ENCODE measurements at regions not wholly inside any gene's neighbourhood (a gene's known extent, or its start where the extent isn't known, plus 50 kb on each side); places are given as distances from the start of the nearest gene placed in this dataset.
"Not testable (repeated sequence)": the region's sequence is repeated elsewhere in the genome, so short reads cannot be mapped to it uniquely, and the experiment has no call there.

- TF ChIP-seq CSRNP3 (CRISPR knock-in tag; IDR thresholded peaks at IDR 0.05) (no peak), ZC3H10 (CRISPR knock-in tag; IDR thresholded peaks at IDR 0.05) (no peak), ZNF565 (CRISPR knock-in tag; conservative IDR thresholded peaks at IDR 0.05; ENCODE audit: low read depth) (no peak), ISL1 (CRISPR knock-in tag; IDR thresholded peaks at IDR 0.05) (no peak), CREB5 (CRISPR knock-in tag; IDR thresholded peaks at IDR 0.05; ENCODE audit: low read depth) (no peak), ZFP3 (CRISPR knock-in tag; IDR thresholded peaks at IDR 0.05) (no peak), GLIS3 (CRISPR knock-in tag; IDR thresholded peaks at IDR 0.05) (no peak), PATZ1 (CRISPR knock-in tag; IDR thresholded peaks at IDR 0.05; ENCODE audit: borderline replicate concordance) (no peak), POU6F1 (CRISPR knock-in tag; IDR thresholded peaks at IDR 0.05; ENCODE audit: borderline replicate concordance, low read depth) (no peak), TCF4 (CRISPR knock-in tag; IDR thresholded peaks at IDR 0.05; ENCODE audit: borderline replicate concordance) (no peak), BACH2 (CRISPR knock-in tag; IDR thresholded peaks at IDR 0.05; ENCODE audit: borderline replicate concordance) (no peak), OSR1 (CRISPR knock-in tag; IDR thresholded peaks at IDR 0.05) (no peak)
- ATAC-seq = no peak
Observed at GRCh38 chr3:105293441-105293840, 73.3 kb upstream of the ALCAM start.

- ATAC-seq = not testable (repeated sequence)
Observed at GRCh38 chr3:105296182-105296822, 70.4 kb upstream of the ALCAM start.

GRCh38 chr3:105304487-105304886, 62.2 kb upstream of the ALCAM start:
- TF ChIP-seq ZFP3 (CRISPR knock-in tag; IDR thresholded peaks at IDR 0.05) (no peak), SNAI2 (CRISPR knock-in tag; IDR thresholded peaks at IDR 0.05) (no peak), ZNF8 (CRISPR knock-in tag; IDR thresholded peaks at IDR 0.05) (no peak), PPARA (CRISPR knock-in tag; IDR thresholded peaks at IDR 0.05; ENCODE audit: borderline replicate concordance) (no peak), CSRNP3 (CRISPR knock-in tag; IDR thresholded peaks at IDR 0.05) (no peak), TSHZ2 (CRISPR knock-in tag; IDR thresholded peaks at IDR 0.05) (no peak), BACH2 (CRISPR knock-in tag; IDR thresholded peaks at IDR 0.05; ENCODE audit: borderline replicate concordance) (no peak), PATZ1 (CRISPR knock-in tag; IDR thresholded peaks at IDR 0.05; ENCODE audit: borderline replicate concordance) (no peak), TCF4 (CRISPR knock-in tag; IDR thresholded peaks at IDR 0.05; ENCODE audit: borderline replicate concordance) (no peak), TOX (CRISPR knock-in tag; IDR thresholded peaks at IDR 0.05; ENCODE audit: borderline replicate concordance) (no peak)

More at GRCh38 chr3:105304487-105304886, 62.2 kb upstream of the ALCAM start:
- no peak for ATAC-seq
